ENCODE measurements at regions not wholly inside any gene's neighbourhood (a gene's known extent, or its start where the extent isn't known, plus 50 kb on each side); places are given as distances from the start of the nearest gene placed in this dataset.

DNA sequence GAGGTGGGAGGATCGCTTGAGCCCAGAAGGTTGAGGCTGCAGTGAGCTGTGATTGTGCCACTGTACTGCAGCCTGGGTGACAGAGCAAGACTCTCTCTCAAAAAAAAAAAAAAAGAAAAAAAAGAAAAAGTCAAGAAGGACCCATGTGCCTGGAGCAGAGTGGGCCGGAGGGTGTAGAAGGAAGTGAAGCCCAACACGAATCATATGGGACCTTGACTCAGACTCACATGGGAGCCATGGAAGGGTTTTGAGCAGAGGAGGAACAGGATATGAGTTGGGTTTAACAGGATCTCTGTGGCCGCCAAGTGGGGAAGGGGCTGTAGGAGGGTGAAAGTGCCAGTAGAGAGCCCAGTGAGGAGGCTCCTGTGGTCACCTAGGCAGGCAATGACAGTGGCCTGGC, 165.4 kb downstream of the PHETA1 start:
- no peaks in the 10 kb centered on the region for H4K20me1 ChIP-seq (ENCODE audit: control insufficient read depth, insufficient read depth, low read length, poor library complexity, severe bottlenecking)

DNA sequence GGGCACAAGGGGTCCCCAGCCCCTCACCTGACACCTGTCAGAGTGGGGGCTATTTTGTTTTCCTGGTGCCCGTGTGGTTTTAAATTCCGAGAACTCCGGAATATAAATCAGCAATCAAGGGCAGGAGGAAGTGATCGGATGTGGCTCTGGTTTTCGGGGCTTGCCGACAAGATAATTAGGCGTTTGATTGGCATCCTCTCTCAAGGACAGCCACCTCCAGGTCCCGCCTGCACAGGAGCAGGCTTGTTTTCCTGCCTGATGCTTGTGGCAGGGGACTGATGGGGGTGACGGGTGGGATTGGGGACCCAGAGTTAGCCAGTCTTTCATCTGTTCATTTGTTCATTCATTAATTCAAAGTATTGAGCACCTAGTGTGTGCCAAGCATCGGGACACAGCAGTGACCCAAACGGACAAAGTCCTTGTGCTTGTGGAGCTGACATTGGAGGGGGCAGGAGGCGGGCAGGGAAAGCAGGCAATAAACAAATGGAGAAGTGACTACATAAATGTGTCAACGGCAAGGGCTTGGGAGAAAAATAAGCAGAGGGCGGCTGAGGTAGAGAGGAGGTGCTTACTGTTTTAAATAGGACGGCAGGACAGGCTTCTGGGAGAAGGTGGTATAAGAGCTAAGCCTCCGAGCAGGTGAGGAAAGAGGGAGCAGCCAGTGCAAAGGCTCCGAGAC, 166.5 kb downstream of the PHETA1 start:
- no peaks in the 10 kb centered on the region for H3K79me2 ChIP-seq (ENCODE audit: control insufficient read depth, insufficient read depth, low read length)

More for the DNA sequence above, 165.4 kb downstream of the PHETA1 start:
- Histone ChIP-seq H3K4me1 (ENCODE audit: control insufficient read depth in 2 of 2, insufficient read depth in 2 of 2, low read length in 2 of 2) (no peaks in the 10 kb centered on the region), H3K79me2 (ENCODE audit: control insufficient read depth, insufficient read depth, low read length) (no peaks in the 10 kb centered on the region), H3K9ac (ENCODE audit: low read length) (no peak overlapping the region), H3K27ac (ENCODE audit: low read length in 2 of 2) (no peak overlapping the region), H3K4me2 (replicated peaks; ENCODE audit: low read depth, low read length, poor library complexity, severe bottlenecking) (no peak overlapping the region), H3K27me3 (replicated peaks in 1 of 4; ENCODE audit: control extremely low read depth in 1 of 4, control insufficient read depth in 3 of 4, insufficient read depth in 4 of 4, low read length in 3 of 4) (peaks cover 0 to 6% (median 0%) of the 10 kb centered on the region in 4 experiments), H3K9me3 (ENCODE audit: control extremely low read depth in 1 of 3, control insufficient read depth in 2 of 3, insufficient read depth in 1 of 3, low read length in 2 of 3) (no peaks in the 10 kb centered on the region), H3K36me3 (replicated peaks in 1 of 2; ENCODE audit: control extremely low read depth in 1 of 2, control insufficient read depth in 1 of 2, extremely low read depth in 1 of 2, insufficient read depth in 2 of 2, low read length in 1 of 2) (no peaks in the 10 kb centered on the region), H3K4me3 (ENCODE audit: control extremely low read depth in 1 of 5, extremely low read depth in 1 of 5, insufficient read depth in 1 of 5, low read depth in 2 of 5, low read length in 4 of 5) (no peak overlapping the region), H2AFZ (ENCODE audit: insufficient read depth, low read depth, low read length, poor library complexity, severe bottlenecking) (no peak overlapping the region)
- no peak for ATAC-seq (ENCODE audit: low read depth)
- 84% methylated on average over 4 of the region's 4 CpGs for WGBS (ENCODE audit: insufficient coverage)
- H3K4me3 Mint-ChIP-seq: no peak overlapping the region
- CTCF ChIA-PET: no interaction called here
- no peak for TF ChIP-seq EZH2 (IDR thresholded peaks at IDR 0.05; ENCODE audit: borderline replicate concordance, insufficient read depth, low read depth, low read length, poor library complexity, severe bottlenecking)
- TF ChIP-seq, protein P1, sequence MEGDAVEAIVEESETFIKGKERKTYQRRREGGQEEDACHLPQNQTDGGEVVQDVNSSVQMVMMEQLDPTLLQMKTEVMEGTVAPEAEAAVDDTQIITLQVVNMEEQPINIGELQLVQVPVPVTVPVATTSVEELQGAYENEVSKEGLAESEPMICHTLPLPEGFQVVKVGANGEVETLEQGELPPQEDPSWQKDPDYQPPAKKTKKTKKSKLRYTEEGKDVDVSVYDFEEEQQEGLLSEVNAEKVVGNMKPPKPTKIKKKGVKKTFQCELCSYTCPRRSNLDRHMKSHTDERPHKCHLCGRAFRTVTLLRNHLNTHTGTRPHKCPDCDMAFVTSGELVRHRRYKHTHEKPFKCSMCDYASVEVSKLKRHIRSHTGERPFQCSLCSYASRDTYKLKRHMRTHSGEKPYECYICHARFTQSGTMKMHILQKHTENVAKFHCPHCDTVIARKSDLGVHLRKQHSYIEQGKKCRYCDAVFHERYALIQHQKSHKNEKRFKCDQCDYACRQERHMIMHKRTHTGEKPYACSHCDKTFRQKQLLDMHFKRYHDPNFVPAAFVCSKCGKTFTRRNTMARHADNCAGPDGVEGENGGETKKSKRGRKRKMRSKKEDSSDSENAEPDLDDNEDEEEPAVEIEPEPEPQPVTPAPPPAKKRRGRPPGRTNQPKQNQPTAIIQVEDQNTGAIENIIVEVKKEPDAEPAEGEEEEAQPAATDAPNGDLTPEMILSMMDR (IDR thresholded peaks at IDR 0.05): no peak
- no peaks in the 10 kb centered on the region for H3K4me1 Mint-ChIP-seq
- intact Hi-C loops (cut with micrococcal nuclease): no loop called here
- H3K9me3 Mint-ChIP-seq (ENCODE audit: insufficient read depth): no peaks in the 10 kb centered on the region
- POLR2A ChIA-PET: no interaction called here
- H3K27me3 Mint-ChIP-seq: peaks cover 29% of the 10 kb centered on the region
- no peak for DNase-seq
- H3K27ac Mint-ChIP-seq: no peak overlapping the region

More for the DNA sequence above, 166.5 kb downstream of the PHETA1 start:
- ChIA-PET CTCF (no interaction called here), POLR2A (no interaction called here)
- H3K27ac ChIP-seq (ENCODE audit: low read length in 2 of 2): no peak overlapping the region
- TF ChIP-seq, protein P1 (IDR thresholded peaks at IDR 0.05): no peak
- no peak for TF ChIP-seq EZH2 (IDR thresholded peaks at IDR 0.05; ENCODE audit: borderline replicate concordance, insufficient read depth, low read depth, low read length, poor library complexity, severe bottlenecking)
- no peak overlapping the region for H3K9ac ChIP-seq (ENCODE audit: low read length)
- no peaks in the 10 kb centered on the region for H3K9me3 ChIP-seq (ENCODE audit: control extremely low read depth in 1 of 3, control insufficient read depth in 2 of 3, insufficient read depth in 1 of 3, low read length in 2 of 3)
- Mint-ChIP-seq H3K27me3 (peaks cover 26% of the 10 kb centered on the region), H3K27ac (no peak overlapping the region), H3K4me1 (no peaks in the 10 kb centered on the region), H3K9me3 (ENCODE audit: insufficient read depth) (no peaks in the 10 kb centered on the region), H3K4me3 (no peak overlapping the region)
- H2AFZ ChIP-seq (ENCODE audit: insufficient read depth, low read depth, low read length, poor library complexity, severe bottlenecking): no peak overlapping the region
- H3K27me3 ChIP-seq (replicated peaks in 1 of 4; ENCODE audit: control extremely low read depth in 1 of 4, control insufficient read depth in 3 of 4, insufficient read depth in 4 of 4, low read length in 3 of 4): peaks cover 0 to 6% (median 0%) of the 10 kb centered on the region in 4 experiments
- no peaks in the 10 kb centered on the region for H3K4me1 ChIP-seq (ENCODE audit: control insufficient read depth in 2 of 2, insufficient read depth in 2 of 2, low read length in 2 of 2)
- ATAC-seq (ENCODE audit: low read depth): no peak
- H3K4me3 ChIP-seq (ENCODE audit: control extremely low read depth in 1 of 5, extremely low read depth in 1 of 5, insufficient read depth in 1 of 5, low read depth in 2 of 5, low read length in 4 of 5): no peak overlapping the region
- H3K4me2 ChIP-seq (replicated peaks; ENCODE audit: low read depth, low read length, poor library complexity, severe bottlenecking): no peak overlapping the region
- WGBS (ENCODE audit: insufficient coverage): 61% methylated on average over 16 of the region's 17 CpGs
- no peak for DNase-seq
- intact Hi-C loops (cut with micrococcal nuclease): no loop called here
- no peaks in the 10 kb centered on the region for H3K36me3 ChIP-seq (replicated peaks in 1 of 2; ENCODE audit: control extremely low read depth in 1 of 2, control insufficient read depth in 1 of 2, extremely low read depth in 1 of 2, insufficient read depth in 2 of 2, low read length in 1 of 2)
- no peaks in the 10 kb centered on the region for H4K20me1 ChIP-seq (ENCODE audit: control insufficient read depth, insufficient read depth, low read length, poor library complexity, severe bottlenecking)
